ENCODE measurements at regions not wholly inside any gene's neighbourhood (a gene's known extent, or its start where the extent isn't known, plus 50 kb on each side); places are given as distances from the start of the nearest gene placed in this dataset.

DNA sequence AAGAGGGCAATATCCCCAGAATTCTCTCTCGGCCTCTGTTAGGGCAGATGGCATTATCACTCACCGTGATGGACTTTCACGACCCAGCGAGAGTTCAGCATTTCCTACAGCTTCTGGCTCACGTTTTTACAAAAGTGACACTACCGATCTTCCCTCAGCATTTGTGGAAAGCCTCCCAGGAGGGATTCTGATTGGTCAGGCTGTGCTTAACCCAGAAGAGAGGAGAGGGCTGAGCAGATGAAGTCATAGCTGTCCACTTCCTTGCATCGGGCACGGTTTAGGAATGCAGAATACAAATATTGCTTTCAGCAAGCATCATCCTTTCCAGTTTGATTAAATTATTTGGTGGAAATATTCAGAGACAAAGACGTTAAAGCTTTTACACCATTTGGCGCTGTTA, 277.4 kb upstream of the MSX2 start (continued):
- TF ChIP-seq CEBPB (IDR thresholded peaks at IDR 0.05; ENCODE audit: low read depth, low read length) (no peak), CTCF (IDR thresholded peaks at IDR 0.05; ENCODE audit: control extremely low read depth in 1 of 3, insufficient read depth in 1 of 3, low read depth in 1 of 3, low read length in 3 of 3) (no peak), MAX (IDR thresholded peaks at IDR 0.05) (no peak), EGR1 (IDR thresholded peaks at IDR 0.05; ENCODE audit: borderline replicate concordance, low read depth, low read length) (no peak), SRF (IDR thresholded peaks at IDR 0.05; ENCODE audit: low read depth, low read length) (no peak)
